IPS-NIHi7 (cell line): ENCODE measurements at regions not wholly inside any gene's neighbourhood (a gene's known extent, or its start where the extent isn't known, plus 50 kb on each side); places are given as distances from the start of the nearest gene placed in this dataset.
"Not testable (repeated sequence)": the region's sequence is repeated elsewhere in the genome, so short reads cannot be mapped to it uniquely, and the experiment has no call there.

ENCODE experiments used
- DNase-seq: peaks from one replicate; pipeline ENCODE4 v3.0.0; 2012; ENCODE audit warnings: mixed read lengths; ENCODE audit errors: extremely low spot score

DNA sequence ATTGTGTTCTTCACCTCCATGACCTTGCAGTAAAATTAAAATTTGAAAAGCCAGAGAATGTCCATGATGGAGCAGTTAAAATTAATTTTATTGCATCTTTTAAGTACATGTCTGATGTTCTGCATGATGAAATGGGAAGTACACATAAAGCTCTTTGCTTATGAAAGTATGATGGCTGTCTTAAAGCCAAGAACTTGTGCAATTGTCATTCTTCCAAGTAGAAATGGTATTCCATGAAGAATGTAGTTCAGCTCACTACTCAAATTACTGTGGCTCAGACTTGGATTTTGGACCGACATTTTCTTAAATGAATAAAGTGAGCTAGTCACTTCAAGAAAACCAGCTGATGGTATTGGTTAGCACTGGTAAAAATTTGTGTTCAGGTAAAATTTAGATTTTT is 161.7 kb upstream of the CXCL13 start:
- DNase-seq: no peak

DNA sequence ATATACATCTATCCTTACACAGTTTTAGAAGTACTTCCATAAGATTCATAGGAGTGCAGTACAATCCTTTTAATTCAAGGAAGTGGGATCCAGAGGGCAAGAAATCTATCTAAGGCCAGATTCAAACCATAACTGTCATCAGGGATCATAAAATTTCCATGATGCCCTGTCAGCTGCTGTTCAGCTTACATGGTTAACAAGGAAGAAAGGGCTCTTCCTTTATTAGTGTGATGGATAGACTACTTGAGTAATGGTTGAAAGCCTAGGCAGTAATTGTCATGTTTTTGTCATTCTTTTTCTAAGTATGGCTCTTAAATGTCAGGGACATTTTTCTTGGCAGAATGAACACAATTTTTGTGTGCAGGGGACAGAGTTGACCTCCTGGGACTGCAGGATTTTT is 159.8 kb upstream of the CXCL13 start:
- no peak for DNase-seq

GRCh38 chr4:77446601-77447000 is 159.0 kb upstream of the CXCL13 start:
- DNase-seq: no peak

GRCh38 chr4:77449171-77449570 is 156.4 kb upstream of the CXCL13 start:
- no peak for DNase-seq

- no peak for DNase-seq
Observed at GRCh38 chr4:77450006-77450405, 155.6 kb upstream of the CXCL13 start.

DNA sequence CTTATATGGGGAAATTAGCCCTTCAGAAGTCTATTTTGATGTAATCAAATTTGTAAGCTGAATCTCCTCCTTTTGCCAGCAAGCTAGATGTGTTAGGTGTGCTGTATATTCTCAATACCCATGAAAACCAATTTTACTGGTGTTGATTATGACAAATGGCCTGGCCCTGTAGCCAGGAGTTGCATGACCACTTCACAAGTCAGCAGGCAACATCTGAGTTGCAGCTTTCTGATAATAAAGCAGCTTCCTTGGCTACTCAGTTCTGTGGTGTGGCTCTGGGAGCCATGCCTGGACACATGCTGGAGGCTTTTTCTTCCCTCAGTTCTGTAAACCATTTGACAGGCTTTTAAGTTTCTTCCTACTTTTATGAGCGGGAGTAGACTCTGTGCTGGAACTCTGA is 154.1 kb upstream of the CXCL13 start:
- DNase-seq: no peak

DNA sequence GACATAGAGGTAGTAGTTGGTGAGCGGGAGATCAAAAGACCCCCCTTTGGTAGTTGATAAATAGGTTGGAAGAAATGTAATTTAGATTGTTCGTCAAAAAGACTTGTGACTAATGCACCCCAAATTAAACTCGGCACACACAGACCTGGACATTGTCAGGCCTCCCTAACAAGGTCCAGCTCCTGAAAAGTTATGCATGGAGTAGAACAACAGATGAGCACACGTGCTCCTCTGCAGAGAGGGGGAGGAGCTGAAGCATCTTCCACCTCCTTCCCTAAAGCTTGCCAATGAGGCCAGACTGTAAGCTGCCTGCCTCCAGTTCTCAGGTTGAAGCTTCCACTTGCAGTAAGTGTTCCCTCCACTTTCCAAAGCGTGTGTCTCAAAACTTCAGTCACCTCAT is 153.5 kb upstream of the CXCL13 start:
- not testable (repeated sequence) for DNase-seq

DNA sequence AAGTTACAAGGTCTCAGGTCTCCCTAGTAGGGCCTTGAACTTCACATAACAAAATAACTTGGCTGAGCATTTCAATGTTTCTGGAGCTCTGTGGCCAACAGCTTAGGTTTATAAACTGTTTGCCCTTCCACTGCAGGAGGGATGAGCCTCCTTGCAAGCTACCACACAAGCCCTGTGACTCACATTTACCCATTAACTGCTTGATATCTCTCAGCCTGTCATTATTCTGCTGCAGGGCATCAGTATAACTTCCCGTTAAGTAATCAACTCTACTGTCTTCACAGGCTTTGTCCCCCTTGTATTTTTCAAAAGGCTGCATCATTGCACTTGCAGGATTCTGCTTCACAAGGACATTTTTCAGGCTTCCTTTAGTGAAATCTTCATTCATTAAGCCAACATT is 151.7 kb upstream of the CXCL13 start:
- no peak for DNase-seq

- no peak for DNase-seq
Observed at GRCh38 chr4:77454858-77455257, 150.8 kb upstream of the CXCL13 start.

- DNase-seq: not testable (repeated sequence)
Observed at GRCh38 chr4:77464100-77464499, 141.5 kb upstream of the CXCL13 start.

DNA sequence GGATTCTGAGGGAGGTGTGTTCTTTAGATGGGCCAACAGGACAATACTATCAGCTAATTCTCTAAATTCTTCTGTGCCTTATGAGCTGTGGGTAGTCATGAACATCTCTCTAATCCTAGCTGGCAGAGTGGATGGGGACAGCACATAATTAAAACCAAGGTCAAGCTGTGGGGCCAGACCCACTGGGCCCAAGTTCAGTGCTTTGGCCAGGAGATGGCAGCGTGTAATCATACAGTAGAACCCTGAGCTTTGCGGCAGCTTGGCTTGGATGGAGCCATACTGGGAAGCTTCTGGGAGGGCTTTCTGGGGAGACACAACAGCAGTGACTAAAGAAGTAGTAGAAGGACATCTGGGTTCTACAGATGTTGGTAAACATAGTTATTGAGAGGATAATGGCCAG is 140.3 kb upstream of the CXCL13 start:
- peak; percentile 45 for DNase-seq

- no peak for DNase-seq
Observed at GRCh38 chr4:77466430-77466829, 139.2 kb upstream of the CXCL13 start.

DNA sequence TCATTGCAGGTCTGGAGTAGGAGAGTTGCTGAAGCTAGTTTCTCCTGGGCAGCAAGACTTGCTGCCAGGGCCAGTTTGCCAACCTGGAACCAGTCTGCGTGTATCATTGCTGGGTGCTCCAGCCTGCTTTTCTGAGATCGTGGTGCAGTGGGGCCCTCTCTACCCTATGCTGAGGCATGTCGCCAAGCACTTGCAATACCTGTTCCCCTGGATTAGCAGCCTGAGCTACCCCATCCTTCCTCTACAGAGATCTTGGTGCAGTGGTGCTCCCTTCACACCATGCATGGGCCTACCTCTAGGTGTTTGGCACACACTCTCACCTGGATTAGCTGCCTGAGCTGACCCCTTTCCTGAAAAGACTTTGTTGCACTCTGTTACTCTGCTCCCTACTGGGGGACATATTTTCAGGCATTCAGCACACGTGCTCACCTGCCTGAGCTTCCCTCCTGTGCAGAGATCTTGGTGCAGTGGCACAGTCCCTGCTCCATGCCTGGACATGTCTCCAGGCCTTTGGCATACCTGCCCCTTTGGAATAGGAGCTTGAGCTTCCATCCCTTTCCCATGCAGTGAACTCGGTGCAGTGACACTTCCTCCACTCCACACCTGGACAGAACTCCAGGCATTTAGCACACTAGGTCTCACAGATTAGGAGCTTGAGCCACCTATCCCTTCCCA is 133.7 kb upstream of the CXCL13 start:
- DNase-seq: no peak

DNA sequence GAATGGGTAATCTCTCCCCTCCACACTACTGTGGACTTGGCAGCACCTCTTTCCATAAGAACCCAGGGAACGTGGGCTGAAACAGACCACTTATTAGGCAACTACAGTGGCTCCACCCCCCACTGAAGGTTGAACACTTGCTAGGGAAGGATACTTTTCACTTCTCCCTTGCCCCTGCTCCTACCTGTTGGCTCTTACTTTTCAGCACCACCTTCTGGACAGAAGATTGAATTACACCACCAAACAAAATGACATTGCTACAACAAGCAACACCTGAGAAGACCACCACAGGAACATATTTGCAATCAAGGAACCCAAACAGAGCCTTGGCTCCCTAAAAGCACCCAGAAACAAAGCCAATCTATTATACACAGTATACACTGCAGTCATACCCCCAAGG is 132.1 kb upstream of the CXCL13 start:
- DNase-seq: peak; percentile 83

- no peak for DNase-seq
Observed at GRCh38 chr4:77481856-77482255, 123.8 kb upstream of the CXCL13 start.

DNA sequence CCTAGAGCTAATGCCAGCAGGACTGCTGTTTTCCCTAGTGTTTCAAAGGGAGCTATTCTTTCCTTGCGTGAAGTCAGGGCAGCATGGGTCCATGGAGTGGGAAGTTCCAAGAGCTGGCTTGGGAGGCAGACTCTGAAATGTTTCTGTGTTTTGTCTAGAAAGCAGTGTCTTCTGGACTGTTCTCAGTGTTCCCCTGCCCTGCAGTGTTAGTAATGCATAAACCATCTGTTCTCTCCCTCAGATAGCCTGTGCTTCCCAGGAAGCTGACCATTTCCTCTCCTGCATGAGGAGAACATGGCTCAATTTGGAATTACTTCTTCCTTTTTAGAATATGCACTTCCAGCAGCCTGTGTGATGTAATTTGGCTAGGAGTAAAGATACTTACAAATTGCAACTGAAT is 116.7 kb upstream of the CXCL13 start:
- no peak for DNase-seq

DNA sequence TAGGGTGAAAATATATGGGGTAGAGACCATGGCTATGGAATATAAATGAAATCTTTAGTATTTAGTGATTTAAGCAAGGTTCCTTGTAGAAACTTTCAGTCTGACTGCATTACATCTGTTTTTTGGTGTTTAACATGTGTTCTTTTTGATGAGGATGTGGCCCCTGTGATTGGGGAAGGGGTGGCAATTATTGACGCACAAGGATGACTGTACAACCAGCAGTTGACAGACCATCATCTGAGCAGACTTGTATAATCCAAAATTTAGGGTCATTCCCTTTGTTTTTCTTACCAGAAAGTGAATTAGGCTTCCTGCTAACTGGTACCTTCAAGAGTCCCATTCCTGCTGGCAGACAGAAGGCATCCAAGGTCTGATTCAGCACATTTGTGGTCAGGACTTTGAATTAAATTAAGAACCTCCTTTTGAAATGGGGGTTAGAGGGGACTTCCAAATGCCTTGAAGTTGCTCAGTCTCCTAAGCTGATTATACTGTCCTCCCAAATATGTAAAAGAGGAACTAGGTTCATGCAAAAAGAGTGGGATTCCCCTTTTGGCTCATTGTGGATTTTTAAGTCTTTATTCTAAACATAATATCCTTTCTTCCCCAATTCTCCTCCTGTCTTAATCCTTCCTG is 112.4 kb upstream of the CXCL13 start:
- DNase-seq: no peak

DNA sequence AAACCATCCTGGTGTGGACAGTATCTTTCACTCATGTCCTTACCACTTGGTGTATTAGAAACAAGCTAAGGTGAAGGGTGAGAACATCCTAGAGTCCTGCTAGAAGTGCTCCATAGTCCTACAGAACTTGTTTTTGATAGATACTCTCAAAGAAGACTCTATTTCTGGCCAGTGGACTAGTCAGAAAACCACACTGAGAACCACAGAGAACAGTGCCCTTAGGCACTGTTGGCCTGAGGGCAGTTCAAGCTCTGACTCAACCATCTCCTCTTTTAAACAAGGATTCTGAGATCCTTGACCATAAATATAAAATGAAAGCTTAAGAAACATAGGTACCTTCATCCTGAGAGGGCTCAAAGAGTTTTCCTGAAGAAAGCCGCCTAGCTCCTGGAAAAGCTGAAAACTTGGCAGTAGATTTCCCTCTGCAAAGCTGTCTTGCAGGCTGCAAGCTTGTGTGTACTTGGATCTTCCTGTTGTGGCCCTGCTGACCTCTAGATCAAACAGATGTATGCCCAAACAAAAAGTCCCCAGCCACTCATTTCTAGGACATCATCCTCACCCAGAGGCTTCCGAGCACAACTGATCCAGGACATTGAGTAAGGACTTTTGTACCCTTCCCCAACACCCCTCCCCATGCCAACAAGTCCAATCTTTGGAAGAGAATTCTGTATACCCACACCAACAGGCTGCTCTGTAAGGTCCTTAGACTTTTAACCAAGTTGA is 111.6 kb upstream of the CXCL13 start:
- no peak for DNase-seq

DNA sequence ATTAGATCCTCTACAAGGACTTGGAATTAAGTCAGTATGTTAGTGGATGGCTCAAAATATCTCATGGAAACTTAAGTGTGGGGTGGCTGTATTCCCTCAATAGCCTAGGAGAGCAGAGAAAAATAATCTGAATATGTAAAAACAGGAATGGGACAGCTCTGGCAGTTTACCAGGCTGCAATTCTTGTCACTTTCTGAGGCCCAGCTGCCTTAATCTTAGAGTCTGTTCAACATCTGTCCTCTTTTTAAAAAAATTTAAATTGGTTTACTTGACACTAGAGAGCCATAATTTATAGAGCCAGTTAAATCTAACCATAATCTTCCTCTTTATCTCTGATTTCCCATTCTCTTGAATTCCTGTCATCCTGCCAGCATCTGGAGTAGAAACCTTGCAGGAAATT is 109.2 kb upstream of the CXCL13 start:
- no peak for DNase-seq

- no peak for DNase-seq
Observed at GRCh38 chr4:77500801-77501200, 104.8 kb upstream of the CXCL13 start.

GRCh38 chr4:77501240-77501639 is 104.4 kb upstream of the CXCL13 start:
- DNase-seq: no peak

DNA sequence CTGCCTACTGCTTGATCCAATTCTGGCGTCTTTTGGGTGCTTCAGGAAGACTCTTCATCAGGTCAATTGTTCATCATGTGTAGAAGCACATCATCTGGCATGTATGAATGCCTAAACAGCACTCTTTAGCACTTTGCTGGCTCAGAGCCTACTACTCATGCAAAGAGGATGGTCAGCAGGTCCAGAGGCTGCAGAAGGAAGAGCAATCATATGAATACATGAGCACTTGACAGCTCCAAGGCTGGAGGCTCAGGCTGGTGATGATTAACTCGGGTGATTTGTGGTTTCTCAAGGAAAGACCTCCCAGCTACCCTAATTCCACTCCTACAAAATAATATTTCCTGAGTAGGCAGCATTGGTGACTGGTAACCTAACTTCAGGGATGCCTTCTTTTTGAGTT is 103.8 kb upstream of the CXCL13 start:
- no peak for DNase-seq

DNA sequence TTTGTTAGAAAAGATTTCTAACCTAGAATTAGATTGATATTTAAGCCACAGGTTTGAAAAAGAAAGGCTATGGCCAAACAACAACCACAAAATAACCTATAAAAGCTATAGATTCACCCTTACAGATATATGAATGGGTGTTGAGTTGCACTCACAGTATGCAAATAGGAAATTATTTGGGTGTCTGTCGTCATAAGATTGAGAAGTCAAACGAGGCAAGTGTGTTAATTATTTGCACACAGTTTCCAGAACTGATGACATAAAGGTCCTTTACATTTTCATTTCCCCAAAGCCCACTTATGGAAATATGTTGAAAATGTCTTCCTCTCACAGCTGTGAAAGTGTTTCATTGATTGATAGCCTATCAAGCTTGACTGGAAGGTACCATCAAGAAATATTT is 101.2 kb upstream of the CXCL13 start:
- DNase-seq: no peak
